ENCODE measurements at regions not wholly inside any gene's neighbourhood (a gene's known extent, or its start where the extent isn't known, plus 50 kb on each side); places are given as distances from the start of the nearest gene placed in this dataset.

DNA sequence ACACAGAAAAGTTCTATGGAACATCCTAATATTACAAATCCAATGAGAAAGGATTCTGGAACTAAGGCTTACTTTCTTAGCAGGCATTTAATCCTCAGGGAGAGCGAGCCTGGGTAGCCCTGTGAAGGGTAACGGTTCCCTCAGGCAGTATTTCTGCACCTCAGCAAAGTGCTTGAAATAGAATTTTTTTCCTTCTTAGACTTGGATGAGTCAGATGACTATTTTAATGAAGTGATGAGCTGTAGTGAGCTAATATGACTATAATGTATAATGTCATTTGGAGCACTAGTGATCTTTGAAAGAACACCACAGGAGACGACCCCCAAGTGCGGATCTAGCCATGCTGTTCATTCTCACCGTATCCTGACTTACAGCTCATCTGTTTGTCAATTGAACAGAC, 493.0 kb upstream of the FAM241A start:
- no peak for DNase-seq (ENCODE audit: low read depth in 2 of 2)

DNA sequence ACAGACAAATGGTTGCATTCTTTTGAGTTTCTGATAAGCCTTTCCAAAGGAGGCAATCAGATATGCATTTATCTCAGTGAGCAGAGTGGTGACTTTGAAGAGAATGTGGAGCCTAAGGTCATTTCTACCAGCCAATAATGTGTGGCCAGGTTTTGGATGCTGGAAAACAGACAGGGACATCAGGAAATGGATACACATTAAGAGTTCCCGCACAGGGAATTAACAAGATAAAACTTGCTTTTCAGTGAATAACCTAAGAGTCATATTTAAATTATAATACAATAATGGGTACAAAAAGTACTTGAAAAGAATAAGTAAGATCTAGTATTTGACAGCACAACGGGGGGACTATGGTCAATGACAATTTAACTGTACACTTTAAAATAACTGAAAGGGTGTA, 492.3 kb upstream of the FAM241A start:
- DNase-seq (ENCODE audit: low read depth in 2 of 2), result no peak

DNA sequence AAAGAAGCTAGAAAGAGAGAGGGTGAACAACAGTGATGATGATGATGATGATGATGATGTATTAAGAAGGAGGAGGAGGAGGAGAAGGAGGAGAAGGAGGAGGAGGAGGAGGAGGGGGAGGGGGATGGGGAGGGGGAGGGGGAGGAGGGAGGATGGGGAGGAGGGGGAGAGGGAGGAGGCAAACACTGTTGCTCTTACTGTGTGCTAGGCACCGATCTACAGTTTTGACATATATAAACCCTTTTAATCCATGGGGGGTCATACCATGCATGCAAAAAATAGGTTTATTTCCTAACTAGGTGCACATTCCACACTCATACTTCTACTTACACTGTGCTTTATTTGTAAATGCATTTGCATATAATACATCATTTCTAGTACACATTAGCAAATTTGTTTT, 482.8 kb upstream of the FAM241A start:
- no peak for DNase-seq (ENCODE audit: low read depth in 2 of 2)

DNA sequence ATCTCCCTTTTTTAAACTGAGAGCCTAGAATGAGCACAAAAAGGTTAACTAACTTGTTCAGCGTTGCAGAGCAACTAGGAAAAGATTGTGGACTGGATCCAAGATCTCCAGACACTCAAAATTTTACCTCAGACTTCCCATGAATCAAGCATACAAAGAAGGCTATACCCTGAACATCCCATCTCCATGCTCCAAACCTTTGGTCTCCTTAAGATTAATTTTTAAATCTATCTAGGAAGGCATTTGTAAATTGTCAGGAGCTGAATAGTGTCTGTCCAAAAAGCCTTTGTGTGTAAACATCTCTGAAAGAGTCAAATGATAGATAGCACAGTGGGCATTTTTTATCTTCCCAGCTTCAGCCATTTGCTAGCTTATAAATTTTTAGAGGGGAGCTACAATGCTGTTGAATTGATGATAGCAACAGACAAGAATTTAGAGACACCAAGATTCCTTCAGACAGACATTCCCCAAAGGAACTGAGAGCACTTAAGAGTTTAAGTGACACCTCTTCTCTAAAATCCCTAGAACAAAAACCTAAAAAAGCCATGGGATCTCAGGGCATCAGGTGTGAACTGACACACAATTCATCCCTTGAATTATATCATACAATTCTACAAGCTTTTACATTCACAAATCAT, 480.8 kb upstream of the FAM241A start:
- no peak for DNase-seq (ENCODE audit: low read depth in 2 of 2)

DNA sequence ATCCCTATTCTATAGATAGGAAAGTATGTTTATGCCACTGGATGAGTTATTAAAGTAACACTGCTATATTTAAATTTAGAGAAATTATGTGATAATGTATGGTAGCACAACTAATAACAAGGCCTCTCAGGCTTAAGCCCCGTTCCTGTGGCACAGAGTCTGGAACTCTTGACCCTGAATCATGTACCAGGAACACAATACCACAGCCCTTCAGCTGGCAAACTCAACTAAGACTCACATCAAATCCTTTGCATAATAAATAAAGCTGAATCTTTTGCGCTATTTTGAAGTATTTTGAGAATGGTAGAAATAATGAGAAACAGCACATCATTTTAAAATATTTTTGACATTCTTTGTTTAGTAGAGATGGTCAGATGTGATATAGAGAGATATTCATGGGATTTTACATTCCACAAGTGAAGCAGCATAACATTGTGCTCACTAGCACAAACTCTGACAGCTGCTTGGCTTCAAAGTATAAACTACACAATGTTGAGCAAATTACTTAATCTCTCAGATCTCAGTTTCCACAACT, 478.4 kb upstream of the FAM241A start:
- DNase-seq (ENCODE audit: low read depth in 2 of 2), result no peak

DNA sequence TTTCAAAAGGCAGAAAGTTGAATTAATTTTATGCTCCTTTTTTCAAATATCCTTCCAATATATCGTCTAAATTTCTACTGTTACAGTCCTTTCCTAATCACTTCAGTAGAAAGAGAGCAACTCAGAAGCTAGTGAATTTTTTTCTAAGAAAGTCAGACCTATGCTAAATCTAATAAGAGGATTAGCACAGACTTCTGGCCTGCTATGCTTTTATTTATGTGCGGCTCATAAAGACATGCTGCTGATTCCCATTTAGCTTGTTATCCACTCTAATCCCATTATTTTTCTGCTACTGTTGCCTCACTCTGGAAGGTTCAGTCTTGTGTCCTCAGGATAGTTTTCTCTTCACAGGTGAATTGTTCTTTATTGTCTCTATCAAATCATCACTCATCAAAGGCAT, 473.5 kb upstream of the FAM241A start:
- DNase-seq (ENCODE audit: low read depth in 2 of 2), result no peak

DNA sequence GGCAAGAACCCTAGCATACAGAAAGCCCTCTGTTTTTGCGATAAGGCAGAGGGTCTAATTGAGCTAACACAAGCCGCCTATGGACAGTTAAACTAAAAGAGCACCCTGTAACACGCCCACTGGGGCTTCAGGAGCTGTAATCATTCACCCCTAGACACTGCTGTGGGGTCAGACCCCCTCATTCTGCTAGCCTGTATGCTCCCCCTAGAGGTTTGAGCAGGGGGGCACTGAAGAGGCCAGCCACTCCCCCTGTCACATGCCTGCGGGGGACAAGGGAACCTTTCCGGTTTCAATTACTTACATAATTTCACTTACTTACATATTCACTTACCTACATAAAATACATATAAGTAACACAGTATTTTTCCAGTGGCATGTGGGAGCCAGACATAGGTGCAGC, 469.5 kb upstream of the FAM241A start:
- DNase-seq (ENCODE audit: low read depth in 2 of 2), result no peak

DNA sequence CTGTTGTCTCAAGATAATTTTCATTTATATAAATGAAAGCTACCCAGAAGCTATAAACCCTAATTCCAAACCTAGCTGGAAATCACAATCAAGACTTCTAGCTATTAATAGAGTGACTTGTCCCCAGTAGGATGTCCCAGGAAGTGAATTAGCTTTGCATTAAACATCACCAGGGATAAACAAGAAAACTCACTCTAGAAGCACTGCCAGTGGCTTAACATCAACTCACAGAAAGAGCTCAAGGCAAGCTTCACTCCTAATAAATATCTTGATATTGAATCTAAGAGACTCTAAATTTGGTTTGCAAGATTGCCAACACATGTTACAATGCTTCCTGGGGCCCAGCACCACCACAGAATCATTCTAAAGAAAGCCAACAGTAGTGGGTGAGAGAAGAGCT, 468.7 kb upstream of the FAM241A start:
- DNase-seq (ENCODE audit: low read depth in 2 of 2), result no peak

DNA sequence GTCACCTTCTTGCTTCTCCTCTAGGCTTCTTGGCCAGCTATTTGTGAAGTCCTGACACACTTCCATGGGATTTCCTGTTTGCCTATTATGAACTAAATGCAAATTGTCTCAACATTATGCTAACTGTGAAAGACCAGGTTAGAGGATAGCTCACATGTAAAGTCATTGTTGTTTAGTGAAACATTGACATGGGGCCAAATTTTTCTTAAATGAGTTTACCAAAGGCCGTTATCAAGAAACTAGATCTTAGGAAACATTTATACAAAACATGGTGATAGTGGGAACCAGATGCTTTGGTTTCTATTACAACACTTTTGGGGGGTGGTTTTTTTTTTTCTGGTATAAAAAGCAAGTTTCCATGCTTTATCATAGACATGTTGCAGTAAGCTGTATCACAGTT, 466.8 kb upstream of the FAM241A start:
- no peak for DNase-seq (ENCODE audit: low read depth in 2 of 2)

DNA sequence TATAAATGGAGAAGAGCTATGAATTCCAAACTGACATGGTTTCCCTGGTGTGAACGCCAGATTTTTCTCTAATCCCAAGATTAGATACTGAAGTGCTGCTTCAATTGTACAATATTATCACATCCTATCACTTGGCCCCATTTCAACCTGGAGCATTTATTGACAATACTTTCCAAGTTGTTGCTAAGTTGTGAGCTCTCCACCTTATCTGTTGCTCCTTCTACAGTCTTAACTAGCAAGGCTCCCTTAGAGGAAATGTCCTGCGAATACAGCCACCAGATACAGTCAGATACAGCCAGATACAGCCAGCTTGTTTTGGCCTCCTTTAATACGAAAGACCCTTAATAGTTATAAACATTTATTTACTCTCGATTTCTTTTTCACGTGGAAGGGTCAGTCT, 466.3 kb upstream of the FAM241A start:
- DNase-seq (ENCODE audit: low read depth in 2 of 2), result no peak

DNA sequence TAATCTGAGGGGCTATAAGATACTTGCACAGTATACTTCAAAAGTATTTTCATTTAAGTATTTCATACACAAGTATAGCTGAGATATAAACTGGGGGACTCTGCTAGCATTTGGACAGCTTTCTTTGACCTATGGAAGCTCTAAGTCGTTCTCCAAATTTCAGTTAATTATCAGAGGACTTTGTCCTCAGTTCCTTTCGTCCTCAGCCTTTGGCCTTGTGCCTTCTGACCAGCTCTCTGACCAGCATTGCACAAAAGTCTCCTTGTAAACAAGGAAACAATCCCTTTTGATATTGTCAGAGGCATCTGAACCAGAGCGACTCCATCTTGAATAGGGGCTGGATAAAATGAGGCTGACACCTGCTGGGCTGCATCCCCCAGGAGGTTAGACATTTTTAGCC, 464.0 kb upstream of the FAM241A start:
- no peak for DNase-seq (ENCODE audit: low read depth in 2 of 2)

DNA sequence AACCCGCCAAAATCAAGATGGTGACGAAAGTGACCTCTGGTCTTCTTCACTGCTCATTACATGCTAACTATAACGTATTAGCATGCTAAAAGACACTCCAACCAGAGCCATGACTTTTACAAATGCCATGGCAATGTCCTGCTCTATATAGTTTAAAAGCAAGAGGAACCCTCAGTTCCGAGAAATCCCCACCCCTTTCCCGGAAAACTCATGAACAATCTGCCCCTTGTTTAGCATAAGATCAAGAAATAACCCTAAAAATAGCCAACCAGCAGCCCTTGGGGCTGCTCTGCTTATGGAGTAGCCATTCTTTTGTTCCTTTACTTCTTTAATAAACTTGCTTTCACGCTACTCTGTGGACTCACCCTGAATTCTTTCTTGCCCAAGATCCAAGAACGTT, 463.5 kb upstream of the FAM241A start:
- DNase-seq (ENCODE audit: low read depth in 2 of 2), result no peak

DNA sequence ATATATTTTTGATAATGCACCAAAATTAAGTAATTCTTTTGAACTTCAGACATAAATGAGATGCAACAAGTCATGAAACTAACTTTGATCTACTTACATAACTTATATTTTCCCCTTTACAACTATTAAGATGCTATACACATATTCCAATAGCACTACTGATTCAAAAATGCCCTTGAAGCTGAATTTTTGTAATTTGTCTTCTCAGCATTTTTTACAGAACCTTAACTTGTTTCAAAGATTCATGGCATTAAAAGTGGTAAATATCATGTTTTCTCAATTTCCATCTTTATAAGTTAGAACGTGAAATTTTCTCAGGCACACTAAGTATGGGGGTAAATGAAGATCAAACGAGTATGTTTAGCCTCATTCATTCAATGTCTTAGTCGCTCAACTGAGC, 460.0 kb upstream of the FAM241A start:
- DNase-seq (ENCODE audit: low read depth in 2 of 2), result no peak

DNA sequence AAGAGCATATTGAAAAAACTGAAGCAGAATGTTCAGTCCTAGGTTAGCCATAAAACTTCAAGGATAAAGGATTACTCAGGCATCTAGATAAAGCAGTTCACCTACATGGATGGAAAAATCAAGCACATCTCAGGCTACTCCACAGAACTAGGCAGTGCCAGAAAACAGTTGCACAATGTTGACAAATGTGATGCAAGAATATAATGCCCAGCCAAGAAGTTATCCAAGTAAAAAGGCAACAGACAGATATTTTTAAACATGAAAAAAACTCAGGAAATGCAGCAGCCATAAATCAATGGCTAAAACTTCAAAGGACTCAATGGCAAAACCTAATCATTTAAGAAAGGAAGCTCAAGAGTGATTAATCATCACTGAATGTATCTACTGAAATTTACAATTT, 456.0 kb upstream of the FAM241A start:
- DNase-seq (ENCODE audit: low read depth in 2 of 2), result no peak

DNA sequence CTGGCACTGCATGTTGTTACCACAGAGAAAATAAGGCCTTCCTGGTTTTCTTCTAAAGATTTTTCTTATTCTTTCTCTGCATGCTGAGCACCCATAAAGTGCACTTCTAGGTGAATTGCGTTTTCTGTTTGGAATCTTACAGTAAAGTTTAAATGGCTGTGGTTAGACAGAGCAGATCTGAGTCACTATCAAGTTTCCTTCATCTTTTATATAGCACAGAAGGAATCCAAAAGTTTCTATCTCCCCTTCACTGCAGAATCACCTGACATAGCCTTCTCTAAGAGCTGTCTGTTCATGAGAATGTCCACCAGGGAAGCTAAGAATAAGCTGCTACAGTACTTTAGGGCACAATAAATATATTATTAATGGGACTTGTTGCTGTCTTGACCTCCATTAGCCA, 455.5 kb upstream of the FAM241A start:
- no peak for DNase-seq (ENCODE audit: low read depth in 2 of 2)

DNA sequence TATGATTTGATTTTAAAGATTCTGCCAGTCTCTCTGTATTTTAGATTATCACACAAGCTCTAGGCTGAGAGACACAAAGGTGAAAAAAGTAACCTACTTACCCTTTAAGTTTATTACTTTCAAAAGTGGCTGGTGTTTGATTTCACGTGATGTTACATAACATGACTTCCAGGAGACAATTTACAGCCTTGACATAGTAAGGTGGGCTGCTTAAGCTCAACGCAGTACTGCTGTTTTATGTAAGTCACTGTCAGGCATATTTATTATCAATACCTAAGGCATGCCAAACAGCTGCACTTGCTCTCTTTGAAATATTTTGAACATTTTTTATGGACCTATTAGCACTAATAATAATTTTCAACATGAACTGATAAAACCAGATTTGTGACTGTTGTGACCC, 451.5 kb upstream of the FAM241A start:
- no peak for DNase-seq (ENCODE audit: low read depth in 2 of 2)

DNA sequence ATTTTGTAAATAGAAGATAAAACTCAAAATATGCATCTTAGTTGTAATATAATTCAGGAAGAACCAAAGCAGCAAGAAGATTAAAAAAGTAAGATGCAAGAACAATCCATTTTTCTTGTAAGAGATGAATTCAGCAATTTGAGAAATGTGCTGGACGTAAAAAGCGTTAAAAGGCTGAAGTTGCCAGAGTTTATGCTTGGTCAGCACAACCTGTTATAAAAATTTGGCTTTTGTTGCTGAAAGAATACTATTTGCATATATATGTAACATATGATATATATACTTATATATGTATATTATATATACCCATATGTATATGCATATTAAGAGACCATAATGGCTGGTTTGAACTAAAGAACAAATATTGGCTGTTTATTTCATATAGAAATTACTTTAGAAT, 449.6 kb upstream of the FAM241A start:
- DNase-seq (ENCODE audit: low read depth in 2 of 2), result no peak

DNA sequence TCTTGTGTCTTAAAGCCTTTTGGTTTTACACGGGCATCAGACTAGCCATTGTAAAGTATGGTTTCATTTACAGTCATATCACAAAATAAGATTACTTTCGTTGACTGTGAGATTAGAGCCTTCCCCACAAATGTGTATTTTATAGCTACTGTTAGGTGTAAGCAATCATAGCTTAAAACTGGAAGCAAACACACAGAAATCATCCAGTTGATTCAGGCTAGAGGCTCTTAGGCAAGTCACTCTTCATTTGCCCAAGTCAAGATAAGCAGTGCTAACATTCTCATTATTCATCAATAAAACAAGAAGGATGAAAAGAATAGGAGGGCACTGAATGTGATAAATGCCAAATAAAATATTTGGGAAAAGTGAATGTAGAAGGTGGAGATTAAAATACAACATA, 448.7 kb upstream of the FAM241A start:
- no peak for DNase-seq (ENCODE audit: low read depth in 2 of 2)

DNA sequence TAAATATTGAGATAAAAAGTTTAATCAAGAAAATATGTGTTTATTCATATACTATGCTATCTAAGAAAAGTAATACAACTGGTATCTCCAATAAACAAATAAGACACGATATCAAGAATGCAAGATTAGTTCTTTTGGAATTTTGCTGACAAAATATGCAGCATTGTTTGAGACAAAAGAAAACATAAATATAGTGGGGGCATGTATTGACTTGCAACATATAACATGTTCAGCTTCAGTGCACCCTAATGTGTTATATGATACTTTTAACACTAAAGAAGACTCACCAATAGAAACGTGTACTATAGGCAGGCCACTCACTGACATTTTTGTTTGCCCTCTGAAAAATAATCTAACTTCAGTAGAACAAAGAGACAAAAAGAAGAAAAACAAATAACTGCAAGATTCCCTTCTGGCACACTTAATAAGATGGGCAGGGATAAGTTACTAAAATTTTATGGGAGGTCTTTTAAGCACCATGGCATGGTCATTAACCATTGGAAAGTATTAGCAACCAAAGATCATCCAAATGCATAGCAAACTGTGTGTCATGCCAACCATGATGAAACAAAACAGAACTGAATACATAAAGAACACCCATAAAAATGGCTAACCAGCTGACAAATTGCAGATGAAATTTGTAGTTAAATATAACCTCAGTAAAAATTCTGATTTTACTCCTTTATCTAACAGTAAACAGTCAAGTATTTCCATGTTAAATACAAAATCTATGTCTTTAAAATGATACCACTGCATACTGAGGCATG, 447.9 kb upstream of the FAM241A start:
- DNase-seq (ENCODE audit: low read depth in 2 of 2), result no peak

DNA sequence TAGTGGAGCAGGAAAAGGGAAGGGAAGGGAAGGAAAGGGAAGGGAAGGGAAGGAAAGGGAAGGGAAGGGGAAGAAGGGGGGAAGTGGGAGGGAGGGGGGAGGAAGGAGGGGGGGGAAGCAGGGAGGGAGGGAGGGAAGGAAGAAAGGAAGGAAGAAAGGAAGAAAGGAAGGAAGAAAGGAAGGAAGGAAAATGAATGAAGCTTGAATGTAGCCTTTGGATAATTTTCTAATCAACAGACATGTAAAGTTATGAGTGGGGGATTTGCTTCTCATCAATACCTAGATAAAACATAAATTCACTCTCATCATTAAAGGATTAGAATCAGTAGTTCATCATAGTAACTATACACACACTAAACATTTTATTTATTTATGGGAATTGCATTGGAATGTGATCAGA, 446.9 kb upstream of the FAM241A start:
- no peak for DNase-seq (ENCODE audit: low read depth in 2 of 2)

DNA sequence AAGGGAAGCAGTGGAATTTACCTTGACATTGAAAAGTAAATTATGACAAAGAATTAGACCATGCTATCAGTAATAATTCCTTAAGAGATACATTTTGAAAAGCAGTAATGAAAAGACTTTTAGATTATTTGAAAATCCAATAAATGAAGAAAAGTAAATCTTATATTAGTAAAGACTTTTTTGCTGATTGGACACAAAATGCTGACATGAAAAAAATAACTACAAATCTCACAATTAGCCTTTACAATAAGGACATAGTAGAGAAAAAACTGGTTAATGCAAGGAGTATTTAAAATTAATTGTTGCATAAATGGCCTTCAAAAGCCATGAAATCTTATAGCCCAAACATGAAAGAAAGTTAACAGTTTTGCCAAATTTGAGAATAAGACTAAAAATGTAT, 446.1 kb upstream of the FAM241A start:
- DNase-seq (ENCODE audit: low read depth in 2 of 2), result no peak

DNA sequence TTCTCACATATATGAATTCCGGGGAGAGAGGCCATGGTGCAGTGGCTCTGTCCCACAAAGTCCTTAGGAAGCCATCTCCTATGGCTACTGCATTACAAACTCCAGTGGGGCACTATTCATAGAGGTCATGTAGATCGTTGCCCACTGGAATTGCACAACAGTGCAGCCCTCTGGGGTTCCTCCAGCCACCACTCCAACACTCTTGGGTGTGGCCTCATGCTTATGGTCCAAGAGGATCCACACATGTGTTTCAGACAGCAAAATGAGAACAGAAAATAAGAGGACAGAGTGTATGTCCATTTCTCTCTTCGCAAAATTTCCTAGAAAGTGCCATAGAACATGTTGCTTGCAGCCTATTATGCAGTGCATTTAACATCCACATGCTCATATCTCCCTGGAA, 444.2 kb upstream of the FAM241A start:
- DNase-seq (ENCODE audit: low read depth in 2 of 2), result no peak

DNA sequence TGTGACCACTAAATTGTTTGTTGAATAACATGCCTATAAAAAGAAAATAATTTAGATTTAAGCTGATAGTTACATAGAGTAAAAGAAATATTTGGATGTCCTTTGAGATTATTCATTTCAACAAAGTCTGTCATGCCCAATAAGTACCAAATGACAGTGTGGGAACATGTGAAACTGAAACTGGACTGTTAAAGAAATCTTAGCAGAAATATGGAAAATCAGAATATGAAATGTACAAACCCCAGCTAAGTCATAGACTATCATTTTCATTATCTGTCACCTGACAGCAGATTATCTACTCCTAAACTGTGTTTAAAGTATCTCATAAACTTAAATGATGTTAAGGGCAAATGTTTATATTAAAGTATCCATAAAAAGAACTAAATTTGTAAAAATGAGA, 437.8 kb upstream of the FAM241A start:
- DNase-seq (ENCODE audit: low read depth in 2 of 2), result no peak

All from activated CD8-positive, alpha-beta memory T cell treated with anti-CD3 and anti-CD28 coated beads for 4 hours (primary cell).